Cardiac muscle cell (in vitro differentiated cells and primary cell): ENCODE measurements at regions not wholly inside any gene's neighbourhood (a gene's known extent, or its start where the extent isn't known, plus 50 kb on each side); places are given as distances from the start of the nearest gene placed in this dataset.
"Not testable (repeated sequence)": the region's sequence is repeated elsewhere in the genome, so short reads cannot be mapped to it uniquely, and the experiment has no call there.

Experiments
- DNase-seq, 2 donors: peaks; one replicate each; pipeline versions ENCODE4 v3.0.0 to v3.0.0-alpha.2; 2010 to 2017; ENCODE audit warnings: low read depth in 1 of 2, low spot score in 1 of 2
- H3K27ac ChIP-seq: fragments of 200-600 bp; sonication (generic); 2 replicates; pipeline ENCODE4 v1.5.1; 2016
- H3K27me3 ChIP-seq: fragments of 200-600 bp; sonication (generic); 2 replicates; pipeline ENCODE4 v1.6.0; 2016; ENCODE audit warnings: control low read depth
- H3K36me3 ChIP-seq: fragments of 200-600 bp; sonication (generic); 2 replicates; pipeline ENCODE4 v1.5.1; 2016; ENCODE audit warnings: control low read depth
- H3K4me1 ChIP-seq: fragments of 200-600 bp; sonication (generic); 2 replicates; pipeline ENCODE4 v1.8.1; 2017; ENCODE audit warnings: low read depth, mild to moderate bottlenecking, mixed run types
- H3K4me3 ChIP-seq: fragments of 200-600 bp; sonication (generic); 2 replicates; pipeline ENCODE4 v1.5.1; 2016; ENCODE audit warnings: mild to moderate bottlenecking
- H3K9me3 ChIP-seq: fragments of 200-600 bp; sonication (generic); 2 replicates; pipeline ENCODE4 v1.5.1; 2017; ENCODE audit warnings: low read depth, mild to moderate bottlenecking, control low read depth
- CTCF ChIP-seq: IDR thresholded peaks from 2 replicates; pipeline ENCODE4 v1.5.1; 2012; ENCODE audit warnings: low read depth, mild to moderate bottlenecking, low read length

DNA sequence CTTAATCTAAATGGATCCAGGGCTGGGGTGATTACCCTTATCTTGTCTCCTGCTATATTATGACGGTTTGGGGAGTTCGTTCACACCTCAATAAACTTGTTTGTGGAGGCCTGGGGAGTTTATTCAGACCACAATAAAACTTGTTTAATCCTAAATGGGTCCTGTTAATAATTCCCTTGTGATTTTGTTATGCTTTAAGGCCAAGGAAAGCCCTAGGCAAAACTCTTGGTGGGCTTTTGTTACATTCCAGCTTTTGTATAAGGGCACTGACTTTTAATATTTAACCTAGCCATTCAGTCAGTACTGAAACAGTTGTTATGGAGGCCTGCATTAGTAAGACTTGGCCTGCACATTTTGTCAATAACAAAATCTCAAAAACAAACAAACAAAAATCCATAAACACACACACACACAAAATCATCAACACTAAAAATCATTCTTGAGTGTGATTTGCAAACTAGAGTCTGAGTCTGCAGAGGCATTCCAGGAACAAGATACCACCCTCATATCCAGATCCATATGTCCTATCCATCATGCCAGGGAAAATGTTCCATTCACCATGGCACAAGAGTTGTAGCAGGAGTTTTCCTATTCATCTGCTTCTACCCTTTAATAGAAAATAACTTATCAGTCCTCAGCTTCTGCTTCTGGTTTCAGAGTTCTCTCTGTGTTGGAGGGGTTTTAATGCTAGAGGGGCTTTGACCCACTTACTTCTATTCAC, 421.7 kb downstream of the AGTPBP1 start:
- Histone ChIP-seq H3K36me3 (no peaks in the 10 kb centered on the region), H3K4me3 (no peak overlapping the region), H3K27me3 (no peaks in the 10 kb centered on the region), H3K9me3 (no peaks in the 10 kb centered on the region), H3K4me1 (no peaks in the 10 kb centered on the region), H3K27ac (no peak overlapping the region)
- DNase-seq: no peak
- no peak for TF ChIP-seq CTCF

DNA sequence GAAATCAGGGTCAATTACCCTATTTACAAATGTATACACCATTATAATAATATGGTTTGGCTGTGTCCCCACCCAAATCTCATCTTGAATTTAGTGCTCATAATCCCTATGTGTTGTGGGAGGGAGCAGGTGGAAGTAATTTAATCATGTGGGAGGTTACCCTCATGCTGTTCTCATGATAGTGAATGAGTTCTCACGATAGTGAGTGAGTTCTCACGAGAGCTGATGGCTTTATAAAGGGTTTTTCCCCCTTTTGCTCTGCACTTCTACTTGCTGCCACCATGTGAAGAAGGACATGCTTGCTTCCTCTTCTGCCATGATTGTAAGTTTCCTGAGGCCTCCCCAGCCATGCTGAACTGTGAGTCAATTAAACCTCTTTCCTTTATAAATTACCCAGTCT, 426.2 kb downstream of the AGTPBP1 start:
- not testable (repeated sequence) for H3K9me3 ChIP-seq, H3K4me3 ChIP-seq

GRCh38 chr9:85310573-85310972, 431.2 kb downstream of the AGTPBP1 start:
- peaks cover 3% of the 10 kb centered on the region for H3K9me3 ChIP-seq
- no peak for TF ChIP-seq CTCF
- no peak overlapping the region for H3K27ac ChIP-seq
- H3K36me3 ChIP-seq: no peaks in the 10 kb centered on the region
- no peaks in the 10 kb centered on the region for H3K27me3 ChIP-seq
- no peaks in the 10 kb centered on the region for H3K4me1 ChIP-seq
- no peak overlapping the region for H3K4me3 ChIP-seq
- no peak for DNase-seq

More for the DNA sequence above, 426.2 kb downstream of the AGTPBP1 start:
- H3K4me1 ChIP-seq, DNase-seq, H3K27ac ChIP-seq, H3K27me3 ChIP-seq, H3K36me3 ChIP-seq: not testable (repeated sequence)

DNA sequence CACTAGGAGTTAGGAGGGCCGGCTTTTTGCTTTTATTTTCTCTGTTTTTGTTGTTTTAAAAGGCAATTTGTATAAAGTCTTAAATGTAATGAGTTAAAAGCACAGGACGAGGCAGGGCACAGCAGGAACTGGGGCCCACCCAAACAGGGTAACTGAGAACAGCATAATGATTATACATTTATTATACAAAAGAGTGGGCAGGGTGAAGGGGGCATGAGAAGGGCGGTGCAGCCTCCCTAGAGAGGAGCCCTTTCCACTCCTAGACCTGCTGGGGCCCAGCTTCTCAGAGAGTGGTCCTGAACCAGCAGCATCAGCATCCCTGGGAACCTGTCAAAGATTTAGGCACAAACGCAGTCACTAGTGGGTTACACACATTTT, 438.0 kb downstream of the AGTPBP1 start:
- no peak for TF ChIP-seq CTCF
- Histone ChIP-seq H3K27me3 (no peaks in the 10 kb centered on the region), H3K4me1 (peaks cover 2% of the 10 kb centered on the region), H3K36me3 (no peaks in the 10 kb centered on the region), H3K27ac (no peak overlapping the region), H3K9me3 (no peaks in the 10 kb centered on the region), H3K4me3 (no peak overlapping the region)
- no peak for DNase-seq

DNA sequence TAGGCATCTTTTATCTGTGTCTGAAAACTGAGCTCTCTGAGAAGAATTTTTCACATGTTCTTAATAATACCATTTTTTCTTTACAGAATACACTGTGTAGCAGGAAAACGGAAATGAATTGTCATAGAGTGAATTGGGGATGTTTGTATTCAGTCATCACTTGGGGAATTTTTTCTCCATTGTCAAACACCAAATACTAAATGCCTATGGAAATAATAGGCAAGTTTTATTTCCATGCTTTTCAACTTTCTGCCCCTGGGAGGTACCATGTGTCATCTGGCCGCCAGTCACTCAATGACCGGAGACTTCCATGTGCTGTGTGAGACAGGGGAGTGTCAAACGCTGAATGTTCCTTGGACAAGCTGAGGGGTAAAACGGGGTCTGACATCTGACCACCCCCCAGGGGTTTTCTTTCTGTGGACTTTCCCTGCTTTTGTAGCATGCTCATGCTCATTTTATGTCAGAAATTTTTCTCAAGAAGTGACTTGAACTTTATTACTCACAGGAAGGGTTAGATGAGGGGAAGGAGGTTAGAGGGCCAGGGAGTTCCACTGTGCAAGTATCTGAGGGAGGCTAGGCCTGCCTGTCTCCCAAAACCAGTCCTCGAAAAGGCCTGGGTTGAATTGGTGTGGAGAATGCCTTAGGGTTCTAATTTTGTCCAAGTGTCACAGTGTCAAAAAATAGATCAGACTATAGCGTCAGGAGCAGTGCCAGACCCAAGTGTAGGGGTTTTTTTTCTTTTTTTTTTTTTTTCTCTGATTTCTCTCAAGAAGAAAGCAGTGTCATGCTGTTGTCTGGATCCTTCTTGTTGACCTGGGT, 438.6 kb downstream of the AGTPBP1 start:
- no peak for TF ChIP-seq CTCF

GRCh38 chr9:85298499-85298898, 443.3 kb downstream of the AGTPBP1 start:
- TF ChIP-seq CTCF: no peak
- no peak overlapping the region for H3K4me3 ChIP-seq
- H3K27me3 ChIP-seq: no peaks in the 10 kb centered on the region
- DNase-seq: no peak
- no peaks in the 10 kb centered on the region for H3K9me3 ChIP-seq
- H3K27ac ChIP-seq: no peak overlapping the region
- no peaks in the 10 kb centered on the region for H3K36me3 ChIP-seq
- H3K4me1 ChIP-seq: peaks cover 2% of the 10 kb centered on the region

More for the DNA sequence above, 438.6 kb downstream of the AGTPBP1 start:
- H3K4me1 ChIP-seq: peaks cover 2% of the 10 kb centered on the region
- H3K36me3 ChIP-seq: no peaks in the 10 kb centered on the region
- DNase-seq: no peak
- H3K27ac ChIP-seq: no peak overlapping the region
- H3K9me3 ChIP-seq: no peaks in the 10 kb centered on the region
- no peaks in the 10 kb centered on the region for H3K27me3 ChIP-seq
- H3K4me3 ChIP-seq: no peak overlapping the region

GRCh38 chr9:85295244-85295643, 446.5 kb downstream of the AGTPBP1 start:
- not testable (repeated sequence) for H3K27me3 ChIP-seq, H3K9me3 ChIP-seq, H3K4me3 ChIP-seq, H3K4me1 ChIP-seq, DNase-seq, H3K36me3 ChIP-seq, H3K27ac ChIP-seq
